ENCODE measurements at regions not wholly inside any gene's neighbourhood (a gene's known extent, or its start where the extent isn't known, plus 50 kb on each side); places are given as distances from the start of the nearest gene placed in this dataset.

GRCh38 chr2:16178551-16179130 lies 238.3 kb downstream of the MYCN start:
- DNase-seq (ENCODE audit: low read depth), result no peak
- no peak overlapping the region for H3K4me3 ChIP-seq (ENCODE audit: low read depth, low read length)
- TF ChIP-seq CTCF (IDR thresholded peaks at IDR 0.05; ENCODE audit: insufficient read depth, low read length), result no peak

GRCh38 chr2:16177671-16178180 lies 237.4 kb downstream of the MYCN start:
- no peak for DNase-seq (ENCODE audit: low read depth)
- H3K4me3 ChIP-seq (ENCODE audit: low read depth, low read length), result no peak overlapping the region
- TF ChIP-seq CTCF (IDR thresholded peaks at IDR 0.05; ENCODE audit: insufficient read depth, low read length), result no peak

GRCh38 chr2:16176971-16177480 lies 236.7 kb downstream of the MYCN start:
- TF ChIP-seq CTCF (IDR thresholded peaks at IDR 0.05; ENCODE audit: insufficient read depth, low read length), result no peak
- no peak for DNase-seq (ENCODE audit: low read depth)
- H3K4me3 ChIP-seq (ENCODE audit: low read depth, low read length), result no peak overlapping the region

- no peak for DNase-seq (ENCODE audit: low read depth)
- no peak overlapping the region for H3K4me3 ChIP-seq (ENCODE audit: low read depth, low read length)
- TF ChIP-seq CTCF (IDR thresholded peaks at IDR 0.05; ENCODE audit: insufficient read depth, low read length), result no peak
Measured at GRCh38 chr2:16175247-16175825, 235.0 kb downstream of the MYCN start.

GRCh38 chr2:16174693-16175045 lies 234.3 kb downstream of the MYCN start:
- no peak for TF ChIP-seq CTCF (IDR thresholded peaks at IDR 0.05; ENCODE audit: insufficient read depth, low read length)
- no peak for DNase-seq (ENCODE audit: low read depth)
- H3K4me3 ChIP-seq (ENCODE audit: low read depth, low read length), result no peak overlapping the region

- H3K4me3 ChIP-seq (ENCODE audit: low read depth, low read length), result no peak overlapping the region
- no peak for TF ChIP-seq CTCF (IDR thresholded peaks at IDR 0.05; ENCODE audit: insufficient read depth, low read length)
- no peak for DNase-seq (ENCODE audit: low read depth)
Measured at GRCh38 chr2:16173893-16174692, 233.7 kb downstream of the MYCN start.

All from fibroblast of the aortic adventitia (primary cell).